ENCODE measurements at regions not wholly inside any gene's neighbourhood (a gene's known extent, or its start where the extent isn't known, plus 50 kb on each side); places are given as distances from the start of the nearest gene placed in this dataset.

- no peak for TF ChIP-seq RCOR1 (IDR thresholded peaks at IDR 0.05; ENCODE audit: low read depth, low read length)
- no peak for TF ChIP-seq EP300 (IDR thresholded peaks at IDR 0.05)
- TF ChIP-seq ZNF302 (CRISPR knock-in tag; IDR thresholded peaks at IDR 0.05) = no peak
- no peak for TF ChIP-seq ZSCAN20 (CRISPR knock-in tag; IDR thresholded peaks at IDR 0.05)
- TF ChIP-seq, protein P1, sequence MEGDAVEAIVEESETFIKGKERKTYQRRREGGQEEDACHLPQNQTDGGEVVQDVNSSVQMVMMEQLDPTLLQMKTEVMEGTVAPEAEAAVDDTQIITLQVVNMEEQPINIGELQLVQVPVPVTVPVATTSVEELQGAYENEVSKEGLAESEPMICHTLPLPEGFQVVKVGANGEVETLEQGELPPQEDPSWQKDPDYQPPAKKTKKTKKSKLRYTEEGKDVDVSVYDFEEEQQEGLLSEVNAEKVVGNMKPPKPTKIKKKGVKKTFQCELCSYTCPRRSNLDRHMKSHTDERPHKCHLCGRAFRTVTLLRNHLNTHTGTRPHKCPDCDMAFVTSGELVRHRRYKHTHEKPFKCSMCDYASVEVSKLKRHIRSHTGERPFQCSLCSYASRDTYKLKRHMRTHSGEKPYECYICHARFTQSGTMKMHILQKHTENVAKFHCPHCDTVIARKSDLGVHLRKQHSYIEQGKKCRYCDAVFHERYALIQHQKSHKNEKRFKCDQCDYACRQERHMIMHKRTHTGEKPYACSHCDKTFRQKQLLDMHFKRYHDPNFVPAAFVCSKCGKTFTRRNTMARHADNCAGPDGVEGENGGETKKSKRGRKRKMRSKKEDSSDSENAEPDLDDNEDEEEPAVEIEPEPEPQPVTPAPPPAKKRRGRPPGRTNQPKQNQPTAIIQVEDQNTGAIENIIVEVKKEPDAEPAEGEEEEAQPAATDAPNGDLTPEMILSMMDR (IDR thresholded peaks at IDR 0.05) = no peak
- TF ChIP-seq CHD4 (IDR thresholded peaks at IDR 0.05; ENCODE audit: borderline replicate concordance) = no peak
- TF ChIP-seq, protein P2, sequence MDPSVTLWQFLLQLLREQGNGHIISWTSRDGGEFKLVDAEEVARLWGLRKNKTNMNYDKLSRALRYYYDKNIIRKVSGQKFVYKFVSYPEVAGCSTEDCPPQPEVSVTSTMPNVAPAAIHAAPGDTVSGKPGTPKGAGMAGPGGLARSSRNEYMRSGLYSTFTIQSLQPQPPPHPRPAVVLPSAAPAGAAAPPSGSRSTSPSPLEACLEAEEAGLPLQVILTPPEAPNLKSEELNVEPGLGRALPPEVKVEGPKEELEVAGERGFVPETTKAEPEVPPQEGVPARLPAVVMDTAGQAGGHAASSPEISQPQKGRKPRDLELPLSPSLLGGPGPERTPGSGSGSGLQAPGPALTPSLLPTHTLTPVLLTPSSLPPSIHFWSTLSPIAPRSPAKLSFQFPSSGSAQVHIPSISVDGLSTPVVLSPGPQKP (IDR thresholded peaks at IDR 0.05; ENCODE audit: low read depth, low read length) = no peak
- no peak for TF ChIP-seq RFX5 (IDR thresholded peaks at IDR 0.05)
- no peak for TF ChIP-seq JUN (IDR thresholded peaks at IDR 0.05)
- no peak for TF ChIP-seq REST (IDR thresholded peaks at IDR 0.05)
- TF ChIP-seq USF2 (IDR thresholded peaks at IDR 0.05) = no peak
- TF ChIP-seq, protein P3, sequence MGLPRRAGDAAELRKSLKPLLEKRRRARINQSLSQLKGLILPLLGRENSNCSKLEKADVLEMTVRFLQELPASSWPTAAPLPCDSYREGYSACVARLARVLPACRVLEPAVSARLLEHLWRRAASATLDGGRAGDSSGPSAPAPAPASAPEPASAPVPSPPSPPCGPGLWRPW (IDR thresholded peaks at IDR 0.05) = no peak
Observed at GRCh38 chr6:67011441-67011840, 1304.4 kb upstream of the EYS start.

All from A549 (cell line).